SU-DHL-6 (cell line): ENCODE measurements at regions not wholly inside any gene's neighbourhood (a gene's known extent, or its start where the extent isn't known, plus 50 kb on each side); places are given as distances from the start of the nearest gene placed in this dataset.

Source experiments
- EZH2phosphoT487 ChIP-seq: fragments of 200-600 bp; sonication (generic), shearing (Covaris generic); conservative IDR thresholded peaks from 2 replicates; pipeline ENCODE4 v1.6.1; 2018; ENCODE audit warnings: mild to moderate bottlenecking, antibody characterized with exemption, low read length, moderate library complexity, mixed read lengths
- TF ChIP-seq, protein P1 (sequence below): fragments of 200-600 bp; sonication (generic); IDR thresholded peaks from one replicate; pipeline ENCODE4 v1.5.1; 2017; ENCODE audit warnings: antibody characterized with exemption, mild to moderate bottlenecking, low read length, moderate library complexity; ENCODE audit not compliant: insufficient read depth, poor library complexity, severe bottlenecking

DNA sequence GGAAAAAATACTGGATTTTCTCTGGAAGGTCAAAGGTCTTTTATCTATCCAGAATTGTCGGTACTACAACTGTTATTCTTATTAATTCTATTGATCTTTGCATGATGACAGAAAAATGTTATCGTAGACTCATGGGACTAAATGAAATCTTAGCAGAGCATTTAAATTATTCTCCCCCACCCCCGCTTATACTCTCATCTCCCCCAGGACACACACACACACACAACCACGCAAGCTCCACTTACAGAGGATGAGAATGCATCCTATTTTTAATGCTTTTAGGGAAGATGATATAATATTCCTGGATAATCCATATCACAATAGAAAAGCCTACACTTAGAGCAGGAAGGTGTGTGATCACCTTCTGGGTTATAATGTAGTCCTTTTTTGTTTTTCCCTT lies 91.9 kb upstream of the STARD13 start:
- no peak for TF ChIP-seq EZH2phosphoT487
- TF ChIP-seq, protein P1, sequence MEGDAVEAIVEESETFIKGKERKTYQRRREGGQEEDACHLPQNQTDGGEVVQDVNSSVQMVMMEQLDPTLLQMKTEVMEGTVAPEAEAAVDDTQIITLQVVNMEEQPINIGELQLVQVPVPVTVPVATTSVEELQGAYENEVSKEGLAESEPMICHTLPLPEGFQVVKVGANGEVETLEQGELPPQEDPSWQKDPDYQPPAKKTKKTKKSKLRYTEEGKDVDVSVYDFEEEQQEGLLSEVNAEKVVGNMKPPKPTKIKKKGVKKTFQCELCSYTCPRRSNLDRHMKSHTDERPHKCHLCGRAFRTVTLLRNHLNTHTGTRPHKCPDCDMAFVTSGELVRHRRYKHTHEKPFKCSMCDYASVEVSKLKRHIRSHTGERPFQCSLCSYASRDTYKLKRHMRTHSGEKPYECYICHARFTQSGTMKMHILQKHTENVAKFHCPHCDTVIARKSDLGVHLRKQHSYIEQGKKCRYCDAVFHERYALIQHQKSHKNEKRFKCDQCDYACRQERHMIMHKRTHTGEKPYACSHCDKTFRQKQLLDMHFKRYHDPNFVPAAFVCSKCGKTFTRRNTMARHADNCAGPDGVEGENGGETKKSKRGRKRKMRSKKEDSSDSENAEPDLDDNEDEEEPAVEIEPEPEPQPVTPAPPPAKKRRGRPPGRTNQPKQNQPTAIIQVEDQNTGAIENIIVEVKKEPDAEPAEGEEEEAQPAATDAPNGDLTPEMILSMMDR: no peak
